ENCODE measurements at regions not wholly inside any gene's neighbourhood (a gene's known extent, or its start where the extent isn't known, plus 50 kb on each side); places are given as distances from the start of the nearest gene placed in this dataset.

DNA sequence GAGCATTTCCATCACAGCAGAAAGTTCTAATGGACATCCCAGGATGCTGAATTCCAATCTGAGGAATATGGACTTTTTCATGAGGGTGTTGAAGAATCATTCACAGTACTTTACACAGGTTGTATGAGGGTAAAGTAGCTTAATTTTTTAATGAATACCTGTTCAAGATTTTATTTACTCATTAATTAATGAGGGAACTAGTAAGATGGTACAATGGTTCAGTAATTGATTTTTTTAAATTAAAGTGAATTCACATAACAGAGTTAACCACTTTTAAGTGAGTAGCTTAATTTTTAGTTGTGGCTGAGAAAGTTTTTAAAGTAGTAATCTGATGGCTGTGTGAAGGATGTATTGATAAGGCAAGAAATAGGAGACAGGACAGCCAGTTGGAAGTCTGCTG is 266.5 kb downstream of the GFRA1 start:
- no peaks in the 10 kb centered on the region for H3K36me3 ChIP-seq (ENCODE audit: control insufficient read depth in 4 of 4, insufficient read depth in 4 of 4, low read length in 4 of 4)
- ATAC-seq (ENCODE audit: insufficient read depth, low FRiP score): no peak

DNA sequence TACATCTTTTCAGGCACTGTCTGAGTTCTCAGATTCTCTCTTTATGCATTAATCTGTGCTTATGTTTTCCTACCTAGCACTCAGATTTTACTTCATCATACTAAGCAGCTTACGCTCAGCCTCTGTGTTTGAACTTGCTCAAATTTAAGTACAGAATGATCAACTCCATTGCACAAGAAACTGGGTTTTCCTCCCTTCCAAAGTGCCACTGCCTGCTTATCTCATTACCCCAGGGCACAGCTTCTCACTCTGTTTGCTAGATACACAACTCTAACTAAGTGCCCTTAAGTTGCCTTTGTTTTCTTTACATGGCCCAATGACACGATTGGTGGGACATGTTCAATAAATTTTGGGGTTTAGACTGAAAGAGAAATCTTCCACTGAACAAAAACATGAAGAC is 267.7 kb downstream of the GFRA1 start:
- Histone ChIP-seq H3K9ac (ENCODE audit: insufficient read depth in 1 of 2, low read length in 2 of 2) (no peak overlapping the region), H3K27ac (ENCODE audit: low read depth in 1 of 2, low read length in 1 of 2) (no peak overlapping the region), H3K27me3 (ENCODE audit: control insufficient read depth in 3 of 3, insufficient read depth in 3 of 3, low read length in 2 of 3) (no peaks in the 10 kb centered on the region), H3K4me1 (ENCODE audit: control insufficient read depth in 5 of 5, insufficient read depth in 5 of 5, low read length in 5 of 5) (peaks cover 0 to 6% (median 0%) of the 10 kb centered on the region in 5 donors), H3K36me3 (ENCODE audit: control insufficient read depth in 4 of 4, insufficient read depth in 4 of 4, low read length in 4 of 4) (no peaks in the 10 kb centered on the region), H3K9me3 (ENCODE audit: control insufficient read depth in 4 of 4, insufficient read depth in 3 of 4, low read length in 3 of 4) (peaks cover 0 to 5% (median under 1%) of the 10 kb centered on the region in 4 donors), H3K4me3 (no peak overlapping the region)
- no peak for ATAC-seq (ENCODE audit: insufficient read depth, low FRiP score)
- TF ChIP-seq, protein P1, sequence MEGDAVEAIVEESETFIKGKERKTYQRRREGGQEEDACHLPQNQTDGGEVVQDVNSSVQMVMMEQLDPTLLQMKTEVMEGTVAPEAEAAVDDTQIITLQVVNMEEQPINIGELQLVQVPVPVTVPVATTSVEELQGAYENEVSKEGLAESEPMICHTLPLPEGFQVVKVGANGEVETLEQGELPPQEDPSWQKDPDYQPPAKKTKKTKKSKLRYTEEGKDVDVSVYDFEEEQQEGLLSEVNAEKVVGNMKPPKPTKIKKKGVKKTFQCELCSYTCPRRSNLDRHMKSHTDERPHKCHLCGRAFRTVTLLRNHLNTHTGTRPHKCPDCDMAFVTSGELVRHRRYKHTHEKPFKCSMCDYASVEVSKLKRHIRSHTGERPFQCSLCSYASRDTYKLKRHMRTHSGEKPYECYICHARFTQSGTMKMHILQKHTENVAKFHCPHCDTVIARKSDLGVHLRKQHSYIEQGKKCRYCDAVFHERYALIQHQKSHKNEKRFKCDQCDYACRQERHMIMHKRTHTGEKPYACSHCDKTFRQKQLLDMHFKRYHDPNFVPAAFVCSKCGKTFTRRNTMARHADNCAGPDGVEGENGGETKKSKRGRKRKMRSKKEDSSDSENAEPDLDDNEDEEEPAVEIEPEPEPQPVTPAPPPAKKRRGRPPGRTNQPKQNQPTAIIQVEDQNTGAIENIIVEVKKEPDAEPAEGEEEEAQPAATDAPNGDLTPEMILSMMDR (IDR thresholded peaks at IDR 0.05; ENCODE audit: control extremely low read depth, extremely low read depth): no peak
- DNase-seq: peak in 1 of 3 donors; percentile 15
- 65 to 83% methylated on average over 2 of the region's 2 CpGs for WGBS, 2 donors

More for the DNA sequence above, 266.5 kb downstream of the GFRA1 start:
- H3K9ac ChIP-seq (ENCODE audit: insufficient read depth in 1 of 2, low read length in 2 of 2): no peak overlapping the region
- DNase-seq: no peak
- H3K4me1 ChIP-seq (ENCODE audit: control insufficient read depth in 5 of 5, insufficient read depth in 5 of 5, low read length in 5 of 5): peaks cover 0 to 2% (median 0%) of the 10 kb centered on the region in 5 donors
- peaks cover 0 to 5% (median under 1%) of the 10 kb centered on the region in 4 donors for H3K9me3 ChIP-seq (ENCODE audit: control insufficient read depth in 4 of 4, insufficient read depth in 3 of 4, low read length in 3 of 4)
- TF ChIP-seq, protein P1 (IDR thresholded peaks at IDR 0.05; ENCODE audit: control extremely low read depth, extremely low read depth): no peak
- no peak overlapping the region for H3K4me3 ChIP-seq
- no peaks in the 10 kb centered on the region for H3K27me3 ChIP-seq (ENCODE audit: control insufficient read depth in 3 of 3, insufficient read depth in 3 of 3, low read length in 2 of 3)
- no peak overlapping the region for H3K27ac ChIP-seq (ENCODE audit: low read depth in 1 of 2, low read length in 1 of 2)

DNA sequence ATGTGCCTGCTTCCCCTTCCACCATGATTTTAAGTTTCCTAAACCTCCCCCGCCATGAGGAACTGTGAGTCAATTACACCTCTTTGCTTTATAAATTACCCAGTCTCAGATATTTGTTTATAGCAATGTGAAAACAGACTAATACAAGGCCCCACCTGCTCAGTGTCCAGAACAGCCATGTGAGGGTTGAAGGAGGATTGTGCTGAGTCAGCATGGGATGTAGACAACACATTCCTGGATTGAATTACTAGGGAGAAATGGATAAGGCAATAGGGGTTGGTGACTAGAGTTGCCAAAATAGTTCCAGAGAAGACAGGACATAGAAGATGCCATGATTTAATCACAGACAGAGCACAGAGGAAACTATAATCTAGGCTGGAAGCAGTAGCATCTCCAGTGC is 270.3 kb downstream of the GFRA1 start:
- Histone ChIP-seq H3K36me3 (ENCODE audit: control insufficient read depth in 4 of 4, insufficient read depth in 4 of 4, low read length in 4 of 4) (no peaks in the 10 kb centered on the region), H3K4me3 (no peak overlapping the region), H3K4me1 (ENCODE audit: control insufficient read depth in 5 of 5, insufficient read depth in 5 of 5, low read length in 5 of 5) (peaks cover 0 to 6% (median 0%) of the 10 kb centered on the region in 5 donors), H3K9me3 (ENCODE audit: control insufficient read depth in 4 of 4, insufficient read depth in 3 of 4, low read length in 3 of 4) (peaks cover 0 to 2% (median 0%) of the 10 kb centered on the region in 4 donors), H3K9ac (ENCODE audit: insufficient read depth in 1 of 2, low read length in 2 of 2) (no peak overlapping the region), H3K27ac (ENCODE audit: low read depth in 1 of 2, low read length in 1 of 2) (no peak overlapping the region), H3K27me3 (ENCODE audit: control insufficient read depth in 3 of 3, insufficient read depth in 3 of 3, low read length in 2 of 3) (no peaks in the 10 kb centered on the region)
- no peak for ATAC-seq (ENCODE audit: insufficient read depth, low FRiP score)
- WGBS, 2 donors: 32 to 89% methylated on average over 1 of the region's 1 CpG
- TF ChIP-seq, protein P1 (IDR thresholded peaks at IDR 0.05; ENCODE audit: control extremely low read depth, extremely low read depth): no peak
- no peak for DNase-seq

DNA sequence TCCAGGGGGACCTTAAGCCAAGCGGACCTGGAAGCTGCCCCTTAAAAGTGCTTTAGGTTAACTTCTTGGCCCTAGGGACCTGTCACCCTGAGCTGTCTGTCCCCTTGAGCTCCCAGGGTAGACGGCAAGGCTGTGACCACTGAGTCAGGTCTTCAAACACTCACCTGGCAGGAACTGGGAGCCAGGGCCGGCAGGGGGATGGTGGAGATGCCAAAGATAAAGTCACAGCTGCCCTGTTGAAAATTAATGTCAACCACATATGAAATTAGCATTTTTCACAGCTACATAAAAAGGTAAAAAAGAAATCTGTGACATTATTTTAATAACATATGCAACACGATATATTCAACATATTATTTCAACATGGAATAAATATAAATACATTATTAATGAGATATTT is 271.0 kb downstream of the GFRA1 start:
- WGBS, 2 donors: 82 to 85% methylated on average over 4 of the region's 4 CpGs
- no peaks in the 10 kb centered on the region for H3K36me3 ChIP-seq (ENCODE audit: control insufficient read depth in 4 of 4, insufficient read depth in 4 of 4, low read length in 4 of 4)
- DNase-seq (no peak), ATAC-seq (ENCODE audit: insufficient read depth, low FRiP score) (no peak)
- H3K27me3 ChIP-seq (ENCODE audit: control insufficient read depth in 3 of 3, insufficient read depth in 3 of 3, low read length in 2 of 3): no peaks in the 10 kb centered on the region
- no peak overlapping the region for H3K9ac ChIP-seq (ENCODE audit: insufficient read depth in 1 of 2, low read length in 2 of 2)
- H3K4me3 ChIP-seq: no peak overlapping the region
- TF ChIP-seq, protein P1 (IDR thresholded peaks at IDR 0.05; ENCODE audit: control extremely low read depth, extremely low read depth): no peak
- peaks cover 0 to 2% (median 0%) of the 10 kb centered on the region in 4 donors for H3K9me3 ChIP-seq (ENCODE audit: control insufficient read depth in 4 of 4, insufficient read depth in 3 of 4, low read length in 3 of 4)
- no peak overlapping the region for H3K27ac ChIP-seq (ENCODE audit: low read depth in 1 of 2, low read length in 1 of 2)
- H3K4me1 ChIP-seq (ENCODE audit: control insufficient read depth in 5 of 5, insufficient read depth in 5 of 5, low read length in 5 of 5): peaks cover 0 to 6% (median 0%) of the 10 kb centered on the region in 5 donors
